ENCODE measurements at regions not wholly inside any gene's neighbourhood (a gene's known extent, or its start where the extent isn't known, plus 50 kb on each side); places are given as distances from the start of the nearest gene placed in this dataset.

GRCh38 chr4:56286763-56287162 is 100.5 kb downstream of the AASDH start:
- DNase-seq: no peak

- no peak for DNase-seq
Measured at GRCh38 chr4:56283375-56283774, 103.9 kb downstream of the AASDH start.

- no peak for DNase-seq
Measured at GRCh38 chr4:56282004-56282403, 105.3 kb downstream of the AASDH start.

- no peak for DNase-seq
Measured at GRCh38 chr4:56276547-56276946, 110.7 kb downstream of the AASDH start.

- DNase-seq: no peak
Measured at GRCh38 chr4:56273391-56273790, 113.9 kb downstream of the AASDH start.

- no peak for DNase-seq
Measured at GRCh38 chr4:56272927-56273326, 114.4 kb downstream of the AASDH start.

GRCh38 chr4:56272003-56272402 is 115.3 kb downstream of the AASDH start:
- DNase-seq: no peak

- no peak for DNase-seq
Measured at GRCh38 chr4:56271131-56271530, 116.2 kb downstream of the AASDH start.

- DNase-seq: no peak
Measured at GRCh38 chr4:56267558-56267957, 119.7 kb downstream of the AASDH start.

- DNase-seq: no peak
Measured at GRCh38 chr4:56264873-56265272, 122.4 kb downstream of the AASDH start.

GRCh38 chr4:56261027-56261426 is 126.3 kb downstream of the AASDH start:
- peak; percentile 62 for DNase-seq

GRCh38 chr4:56260320-56260719 is 127.0 kb downstream of the AASDH start:
- DNase-seq: no peak

- DNase-seq: no peak
Measured at GRCh38 chr4:56259655-56260054, 127.6 kb downstream of the AASDH start.

- no peak for DNase-seq
Measured at GRCh38 chr4:56255820-56256219, 131.5 kb downstream of the AASDH start.

- no peak for DNase-seq
Measured at GRCh38 chr4:56253666-56254305, 133.5 kb downstream of the AASDH start.

- DNase-seq: no peak
Measured at GRCh38 chr4:56252561-56253152, 134.6 kb downstream of the AASDH start.

- DNase-seq: no peak
Measured at GRCh38 chr4:56251556-56251955, 135.7 kb downstream of the AASDH start.

- no peak for DNase-seq
Measured at GRCh38 chr4:56250776-56251175, 136.5 kb downstream of the AASDH start.

GRCh38 chr4:56247646-56248045 is 139.6 kb downstream of the AASDH start:
- DNase-seq: no peak

- no peak for DNase-seq
Measured at GRCh38 chr4:56246233-56246610, 141.1 kb downstream of the AASDH start.

- DNase-seq: no peak
Measured at GRCh38 chr4:56245547-56246232, 141.6 kb downstream of the AASDH start.

- DNase-seq: no peak
Measured at GRCh38 chr4:56244681-56245080, 142.6 kb downstream of the AASDH start.

- DNase-seq: no peak
Measured at GRCh38 chr4:56243107-56243506, 144.2 kb downstream of the AASDH start.

GRCh38 chr4:56241500-56241899 is 145.8 kb downstream of the AASDH start:
- no peak for DNase-seq
